ENCODE measurements at regions not wholly inside any gene's neighbourhood (a gene's known extent, or its start where the extent isn't known, plus 50 kb on each side); places are given as distances from the start of the nearest gene placed in this dataset.

DNA sequence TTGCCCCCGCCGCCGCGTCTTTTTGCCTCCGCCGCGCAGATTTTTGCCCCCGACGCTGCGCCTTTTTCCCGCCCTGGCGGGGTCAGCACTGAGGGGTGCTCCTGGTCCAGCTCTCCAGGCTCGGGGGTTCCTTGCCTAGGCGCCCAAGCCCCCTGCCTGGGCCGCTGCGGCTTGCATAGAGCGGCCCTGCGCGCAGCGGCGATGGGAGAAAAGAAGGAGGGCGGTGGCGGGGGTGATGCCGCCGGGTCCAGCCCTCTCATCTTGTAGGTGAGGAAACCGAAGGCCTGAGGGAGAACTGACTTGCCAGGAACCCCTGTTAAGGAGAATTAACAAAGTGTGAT is 330.8 kb upstream of the WSB1 start:
- TF ChIP-seq, protein P1, sequence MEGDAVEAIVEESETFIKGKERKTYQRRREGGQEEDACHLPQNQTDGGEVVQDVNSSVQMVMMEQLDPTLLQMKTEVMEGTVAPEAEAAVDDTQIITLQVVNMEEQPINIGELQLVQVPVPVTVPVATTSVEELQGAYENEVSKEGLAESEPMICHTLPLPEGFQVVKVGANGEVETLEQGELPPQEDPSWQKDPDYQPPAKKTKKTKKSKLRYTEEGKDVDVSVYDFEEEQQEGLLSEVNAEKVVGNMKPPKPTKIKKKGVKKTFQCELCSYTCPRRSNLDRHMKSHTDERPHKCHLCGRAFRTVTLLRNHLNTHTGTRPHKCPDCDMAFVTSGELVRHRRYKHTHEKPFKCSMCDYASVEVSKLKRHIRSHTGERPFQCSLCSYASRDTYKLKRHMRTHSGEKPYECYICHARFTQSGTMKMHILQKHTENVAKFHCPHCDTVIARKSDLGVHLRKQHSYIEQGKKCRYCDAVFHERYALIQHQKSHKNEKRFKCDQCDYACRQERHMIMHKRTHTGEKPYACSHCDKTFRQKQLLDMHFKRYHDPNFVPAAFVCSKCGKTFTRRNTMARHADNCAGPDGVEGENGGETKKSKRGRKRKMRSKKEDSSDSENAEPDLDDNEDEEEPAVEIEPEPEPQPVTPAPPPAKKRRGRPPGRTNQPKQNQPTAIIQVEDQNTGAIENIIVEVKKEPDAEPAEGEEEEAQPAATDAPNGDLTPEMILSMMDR (IDR thresholded peaks at IDR 0.05) = no peak
- no peak for TF ChIP-seq POLR2A (IDR thresholded peaks at IDR 0.05)
